Tibial nerve (tissue), 4 donors: ENCODE measurements at regions not wholly inside any gene's neighbourhood (a gene's known extent, or its start where the extent isn't known, plus 50 kb on each side); places are given as distances from the start of the nearest gene placed in this dataset.

Experiments used
- DNase-seq, 2 donors: peaks; one replicate each; pipeline ENCODE4 v3.0.0-alpha.2; 2019; ENCODE audit warnings: low spot score in 2 of 2
- H3K27ac ChIP-seq, 4 donors: fragments of 200-600 bp; sonication (generic) in 3 of 4; one replicate each; pipeline ENCODE4 v1.5.1; 2017 to 2019; ENCODE audit warnings: mild to moderate bottlenecking in 1 of 4
- H3K27me3 ChIP-seq, 2 donors: fragments of 200-600 bp; sonication (generic) in 1 of 2; one replicate each; pipeline versions ENCODE4 v1.5.1 to v1.6.0; 2017 to 2019
- H3K36me3 ChIP-seq, 3 donors: fragments of 200-600 bp; sonication (generic); one replicate each; pipeline ENCODE4 v1.5.1; 2018 to 2019
- H3K4me1 ChIP-seq, 4 donors: fragments of 200-600 bp; sonication (generic) in 3 of 4; one replicate each; pipeline ENCODE4 v1.5.1; 2017 to 2019
- H3K4me3 ChIP-seq, 4 donors: fragments of 200-600 bp; sonication (generic) in 3 of 4; one replicate each; pipeline ENCODE4 v1.5.1; 2017 to 2019; ENCODE audit warnings: mild to moderate bottlenecking in 1 of 4, moderate library complexity in 1 of 4
- H3K9me3 ChIP-seq, 4 donors: fragments of 200-600 bp; sonication (generic) in 3 of 4; one replicate each; pipeline ENCODE4 v1.5.1; 2017 to 2019
- CTCF ChIP-seq, 5 experiments: fragments of 200-600 bp in 3 of 5; fragments of 450-650 bp in 2 of 5; sonication (generic) in 3 of 5; IDR thresholded peaks; one replicate each; pipeline ENCODE4 v1.5.1; 2016 to 2019; ENCODE audit warnings: antibody characterized with exemption in 5 of 5, mild to moderate bottlenecking in 3 of 5, moderate library complexity in 2 of 5
- EP300 ChIP-seq, 2 donors: sonication (generic); formaldehyde crosslinking; IDR thresholded peaks; one replicate each; pipeline ENCODE4 v1.6.1; 2017; ENCODE audit warnings: antibody characterized with exemption in 2 of 2, mild to moderate bottlenecking in 1 of 2
- POLR2A ChIP-seq, 2 donors: fragments of 450-650 bp; IDR thresholded peaks; one replicate each; pipeline ENCODE4 v1.6.1; 2017; ENCODE audit warnings: antibody characterized with exemption in 2 of 2, mild to moderate bottlenecking in 2 of 2, moderate library complexity in 2 of 2
- WGBS, 2 donors: methylation state at CpG; one replicate each; pipeline ENCODE4 v1.1.5; 2018; 5-methylcytosine and 5-hydroxymethylcytosine counted together

- H3K9me3 ChIP-seq: no peaks in the 10 kb centered on the region
- no peak for TF ChIP-seq POLR2A (IDR thresholded peaks at IDR 0.05)
- TF ChIP-seq EP300 (IDR thresholded peaks at IDR 0.05): no peak
- no peak for TF ChIP-seq CTCF (IDR thresholded peaks at IDR 0.05)
- H3K27ac ChIP-seq: no peak overlapping the region
- H3K4me1 ChIP-seq: no peaks in the 10 kb centered on the region
- 12% methylated on average over 5 of the region's 5 CpGs for WGBS, 2 donors
- H3K36me3 ChIP-seq: no peaks in the 10 kb centered on the region
- H3K4me3 ChIP-seq: no peak overlapping the region
- DNase-seq: no peak
- no peaks in the 10 kb centered on the region for H3K27me3 ChIP-seq
Measured at GRCh38 chr7:10300577-10300976, 673.1 kb upstream of the PHF14 start.

DNA sequence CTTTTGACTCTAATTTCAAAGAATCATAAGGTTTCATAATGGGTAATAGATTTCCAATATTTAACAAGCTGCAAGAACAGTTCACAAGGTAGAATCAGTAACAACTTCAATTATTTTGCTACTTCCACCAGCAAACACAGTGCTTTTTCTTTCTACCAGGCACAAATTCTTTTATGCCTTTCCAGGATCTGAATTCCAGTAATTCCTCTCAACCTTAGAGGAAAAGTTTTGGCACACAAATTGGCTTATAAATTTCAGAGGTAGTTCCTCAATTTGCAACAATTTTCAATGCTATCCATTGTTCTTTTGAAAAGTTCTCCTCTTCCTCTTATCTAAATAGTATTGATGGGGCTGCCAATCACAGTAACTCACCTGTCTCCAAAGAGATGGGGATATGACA lies 665.4 kb upstream of the PHF14 start:
- Histone ChIP-seq H3K9me3 (peaks cover 0 to 3% (median 0%) of the 10 kb centered on the region in 4 donors), H3K36me3 (no peaks in the 10 kb centered on the region), H3K4me1 (no peaks in the 10 kb centered on the region), H3K27me3 (no peaks in the 10 kb centered on the region), H3K27ac (no peak overlapping the region), H3K4me3 (no peak overlapping the region)
- TF ChIP-seq CTCF (IDR thresholded peaks at IDR 0.05): no peak
- no peak for TF ChIP-seq EP300 (IDR thresholded peaks at IDR 0.05)
- no peak for TF ChIP-seq POLR2A (IDR thresholded peaks at IDR 0.05)
- DNase-seq: no peak

DNA sequence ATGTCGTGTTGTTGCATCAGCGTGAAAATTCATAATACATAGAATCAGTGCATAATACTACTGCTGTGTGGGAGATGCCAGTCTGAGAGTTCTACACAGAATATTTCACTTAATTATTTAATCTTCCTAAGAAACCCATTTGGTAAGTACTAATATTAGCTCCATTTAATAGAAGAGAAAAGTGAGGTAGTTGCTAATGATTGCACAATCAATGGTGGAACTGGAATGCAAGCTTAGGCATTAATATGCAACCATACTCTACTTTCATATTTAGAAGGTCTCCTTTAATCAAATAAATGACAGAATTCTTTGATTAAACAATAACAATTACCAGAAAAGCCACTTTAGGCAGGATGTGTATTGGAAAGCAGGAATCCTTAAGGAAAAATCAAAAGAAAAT lies 660.7 kb upstream of the PHF14 start:
- WGBS, 2 donors: 96 to 100% methylated on average over 2 of the region's 2 CpGs
- Histone ChIP-seq H3K4me1 (no peaks in the 10 kb centered on the region), H3K27me3 (no peaks in the 10 kb centered on the region), H3K27ac (no peak overlapping the region), H3K9me3 (no peaks in the 10 kb centered on the region), H3K36me3 (no peaks in the 10 kb centered on the region), H3K4me3 (no peak overlapping the region)
- TF ChIP-seq POLR2A (IDR thresholded peaks at IDR 0.05): no peak
- no peak for TF ChIP-seq EP300 (IDR thresholded peaks at IDR 0.05)
- TF ChIP-seq CTCF (IDR thresholded peaks at IDR 0.05): no peak
- no peak for DNase-seq

DNA sequence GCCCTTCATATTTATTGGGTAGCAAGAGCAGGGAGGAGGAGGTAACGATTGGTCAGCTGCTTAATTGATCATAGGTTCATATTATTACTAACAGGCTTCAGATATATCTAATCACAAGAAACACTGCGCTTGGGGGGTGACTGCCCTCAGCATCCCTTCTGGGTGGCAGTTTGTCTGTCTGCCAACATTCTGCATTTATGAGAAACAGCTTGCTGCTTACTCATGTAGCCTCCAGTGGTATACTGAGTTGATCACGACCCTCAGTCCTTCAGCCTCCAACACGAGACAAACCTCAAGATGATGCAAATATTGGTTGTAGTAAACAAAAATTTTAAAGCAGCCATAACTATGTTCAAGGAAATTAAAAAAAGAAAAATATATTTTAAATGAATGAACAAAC lies 657.8 kb upstream of the PHF14 start:
- Histone ChIP-seq H3K27ac (no peak overlapping the region), H3K4me3 (no peak overlapping the region), H3K36me3 (no peaks in the 10 kb centered on the region), H3K27me3 (no peaks in the 10 kb centered on the region), H3K4me1 (no peaks in the 10 kb centered on the region), H3K9me3 (peaks cover 0 to 2% (median 0%) of the 10 kb centered on the region in 4 donors)
- no peak for DNase-seq
- 47 to 53% methylated on average over 4 of the region's 4 CpGs for WGBS, 2 donors
- no peak for TF ChIP-seq CTCF (IDR thresholded peaks at IDR 0.05)
- TF ChIP-seq EP300 (IDR thresholded peaks at IDR 0.05): no peak
- TF ChIP-seq POLR2A (IDR thresholded peaks at IDR 0.05): no peak

GRCh38 chr7:10316488-10316887 lies 657.2 kb upstream of the PHF14 start:
- TF ChIP-seq EP300 (IDR thresholded peaks at IDR 0.05): no peak
- TF ChIP-seq POLR2A (IDR thresholded peaks at IDR 0.05): no peak
- no peak for TF ChIP-seq CTCF (IDR thresholded peaks at IDR 0.05)
- Histone ChIP-seq H3K27ac (no peak overlapping the region), H3K9me3 (peaks cover 0 to 2% (median 0%) of the 10 kb centered on the region in 4 donors), H3K4me1 (no peaks in the 10 kb centered on the region), H3K27me3 (no peaks in the 10 kb centered on the region), H3K4me3 (no peak overlapping the region), H3K36me3 (no peaks in the 10 kb centered on the region)
- WGBS, 2 donors: 97 to 100% methylated on average over 1 of the region's 1 CpG
- DNase-seq: no peak
